HCT116 (cell line): ENCODE measurements at regions not wholly inside any gene's neighbourhood (a gene's known extent, or its start where the extent isn't known, plus 50 kb on each side); places are given as distances from the start of the nearest gene placed in this dataset.

Source experiments
- ATAC-seq: fragments of 200-7000 bp; cut with Tn5 transposase; 2 replicates; pipeline ENCODE4 v1.9.1; 2020; ENCODE audit warnings: mild to moderate bottlenecking, moderate library complexity
- BruUV-seq: library from RNA; stranded (reverse); fragments of 400-500 nt; replicated peaks from 2 replicates; lab custom pipeline; 2021; lab: Mats Ljungman, UMichigan
- CTCF ChIA-PET: fragments of 300-600 bp; sonication (Branson Sonifier 250); formaldehyde crosslinking; loops from one replicate; lab custom pipeline; 2021; ENCODE audit warnings: antibody characterized with exemption; lab: Charles Lee
- POLR2A ChIA-PET: fragments of 300-600, 350-600 bp; sonication (Branson Sonifier 250); formaldehyde crosslinking; loops from one replicate; lab custom pipeline; 2021; ENCODE audit warnings: antibody characterized with exemption; lab: Charles Lee
- RAD21 ChIA-PET, 2 experiments: fragments of 300-600 bp; sonication (Branson Sonifier 250); formaldehyde crosslinking; loops; one replicate each; lab custom pipeline; 2023; ENCODE audit warnings: low total read pairs in 2 of 2; ENCODE audit not compliant: uncharacterized antibody in 2 of 2, unreplicated experiment in 2 of 2, low non-redundant PET in 1 of 2; lab: Charles Lee
- DNase-seq: peaks from one replicate; pipeline ENCODE4 v3.0.0-alpha.2; 2010; ENCODE audit warnings: low read depth, low spot score
- H2AFZ ChIP-seq: fragments of 200-600 bp; shearing (Covaris generic), sonication (generic); 2 replicates; pipeline ENCODE4 v1.6.1; 2017; ENCODE audit warnings: low read depth, mixed run types, mixed read lengths, antibody characterized with exemption, low read length; ENCODE audit not compliant: poor library complexity, severe bottlenecking
- H3K27ac ChIP-seq: 2 replicates; pipeline ENCODE4 v1.5.1; 2012; ENCODE audit warnings: low read depth, low read length
- H3K27me3 ChIP-seq: fragments of 200-600 bp; sonication (generic); 2 replicates; pipeline ENCODE4 v1.6.1; 2016; ENCODE audit warnings: mixed run types, low read length, mixed read lengths; ENCODE audit not compliant: insufficient read depth
- H3K36me3 ChIP-seq, 2 experiments: fragments of 200-500 bp in 1 of 2; fragments of 200-600 bp in 1 of 2; sonication (Bioruptor generic) in 1 of 2; sonication (generic) in 1 of 2; 2 replicates each; pipeline versions ENCODE4 v1.5.1 to v1.6.1; 2014 to 2016; ENCODE audit warnings: low read length in 2 of 2, inconsistent platforms in 1 of 2, mixed read lengths in 1 of 2, mixed run types in 1 of 2; ENCODE audit not compliant: insufficient read depth in 2 of 2, control insufficient read depth in 1 of 2
- H3K4me1 ChIP-seq, 2 experiments: fragments of 200-600 bp in 1 of 2; sonication (generic) in 1 of 2; 2 replicates each; pipeline versions ENCODE4 v1.5.1 to v1.6.1; 2012 to 2017; ENCODE audit warnings: low read length in 2 of 2, inconsistent platforms in 1 of 2, mild to moderate bottlenecking in 1 of 2, mixed read lengths in 1 of 2, mixed run types in 1 of 2, moderate library complexity in 1 of 2; ENCODE audit not compliant: insufficient read depth in 2 of 2, control insufficient read depth in 1 of 2
- H3K4me2 ChIP-seq: fragments of 200-600 bp; sonication (generic); 2 replicates; pipeline ENCODE4 v1.6.1; 2017; ENCODE audit warnings: mixed run types, low read length, mixed read lengths
- H3K4me3 ChIP-seq, 2 experiments: fragments of 200-600 bp in 1 of 2; sonication (generic) in 1 of 2; replicated peaks in 1 of 2; 2 replicates each; pipeline ENCODE4 v1.5.1; 2011 to 2016; ENCODE audit warnings: low read length in 2 of 2, control low read depth in 1 of 2, low read depth in 1 of 2, mild to moderate bottlenecking in 1 of 2, mixed read lengths in 1 of 2, mixed run types in 1 of 2
- H3K79me2 ChIP-seq: fragments of 200-600 bp; sonication (generic); 2 replicates; pipeline ENCODE4 v1.6.1; 2017; ENCODE audit warnings: mild to moderate bottlenecking, mixed run types, low read length, moderate library complexity, mixed read lengths; ENCODE audit not compliant: insufficient read depth
- H3K9ac ChIP-seq: fragments of 200-600 bp; sonication (generic); 2 replicates; pipeline ENCODE4 v1.6.1; 2016; ENCODE audit warnings: low read length, mixed read lengths
- H3K9me2 ChIP-seq: fragments of 200-600 bp; sonication (generic), shearing (Covaris generic); 2 replicates; pipeline ENCODE4 v1.6.1; 2017; ENCODE audit warnings: mixed run types, mild to moderate bottlenecking, moderate library complexity; ENCODE audit not compliant: insufficient read depth
- H3K9me3 ChIP-seq, 2 experiments: fragments of 200-500 bp in 1 of 2; fragments of 200-600 bp in 1 of 2; sonication (Bioruptor generic) in 1 of 2; sonication (generic) in 1 of 2; 2 replicates each; pipeline ENCODE4 v1.6.1; 2014 to 2017; ENCODE audit warnings: low read length in 2 of 2, mixed read lengths in 2 of 2, inconsistent platforms in 1 of 2, low read depth in 1 of 2, mild to moderate bottlenecking in 1 of 2, mixed run types in 1 of 2, moderate library complexity in 1 of 2; ENCODE audit not compliant: control insufficient read depth in 1 of 2, insufficient read depth in 1 of 2
- H4K20me1 ChIP-seq: fragments of 200-600 bp; sonication (generic), shearing (Covaris generic); 2 replicates; pipeline ENCODE4 v1.6.1; 2017; ENCODE audit warnings: mixed run types, mild to moderate bottlenecking, moderate library complexity; ENCODE audit not compliant: insufficient read depth
- JUND ChIP-seq: IDR thresholded peaks from 2 replicates; pipeline ENCODE4 v1.6.1; 2012
- RAD21 ChIP-seq: IDR thresholded peaks from 2 replicates; pipeline ENCODE4 v1.6.1; 2012; ENCODE audit warnings: low read depth, mild to moderate bottlenecking
- REST ChIP-seq: IDR thresholded peaks from 2 replicates; pipeline ENCODE4 v1.6.1; 2012; ENCODE audit warnings: low read depth
- SRF ChIP-seq: IDR thresholded peaks from 2 replicates; pipeline ENCODE4 v1.6.1; 2012; ENCODE audit warnings: low read depth
- ZBTB33 ChIP-seq: IDR thresholded peaks from 2 replicates; pipeline ENCODE4 v1.6.1; 2011; ENCODE audit warnings: mild to moderate bottlenecking, low read length, moderate library complexity; ENCODE audit not compliant: insufficient replicate concordance; ENCODE audit errors: extremely low read depth
- ZNF274 ChIP-seq: fragments of 200-500 bp; sonication (Bioruptor generic); IDR thresholded peaks from 2 replicates; pipeline ENCODE4 v1.6.1; 2014; ENCODE audit warnings: mild to moderate bottlenecking, low read depth, low read length, inconsistent platforms
- intact Hi-C: fragments of 100-400 bp; cut with micrococcal nuclease; formaldehyde crosslinking; loops from 2 replicates; pipeline ENCODE4 v1.10.0; 2022
- TF ChIP-seq, protein P1 (sequence below), 3 experiments: fragments of 200-600 bp in 1 of 3; sonication (generic) in 1 of 3; IDR thresholded peaks in 2 of 3; conservative IDR thresholded peaks in 1 of 3; 2 replicates each; pipeline ENCODE4 v1.5.1; 2012 to 2017; ENCODE audit warnings: low read depth in 2 of 3, low read length in 2 of 3, antibody characterized with exemption in 1 of 3, borderline replicate concordance in 1 of 3, control low read depth in 1 of 3, mild to moderate bottlenecking in 1 of 3, mixed read lengths in 1 of 3, mixed run types in 1 of 3, moderate library complexity in 1 of 3; ENCODE audit not compliant: insufficient read depth in 1 of 3

DNA sequence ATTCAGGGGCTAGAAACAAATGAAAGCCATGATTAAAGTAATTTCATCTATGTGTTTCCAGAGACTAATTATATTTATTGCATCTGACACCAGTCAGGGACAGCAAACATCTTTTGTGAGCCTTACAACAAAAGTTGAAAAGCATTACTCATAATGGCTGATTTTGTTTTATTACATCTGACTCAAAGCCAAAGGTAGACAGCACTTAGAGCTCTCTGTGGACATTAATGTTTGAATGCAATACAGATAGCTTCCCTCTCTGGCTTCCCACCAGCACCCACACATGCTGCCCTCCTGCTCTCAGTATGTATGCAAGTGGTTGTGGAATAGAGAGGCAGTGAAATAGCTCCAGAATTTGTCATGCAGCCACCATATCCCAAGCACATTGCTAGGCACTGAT, 198.7 kb downstream of the SETD4 start:
- Histone ChIP-seq H3K4me2 (no peak overlapping the region), H3K4me3 (no peak overlapping the region), H3K9me3 (no peaks in the 10 kb centered on the region), H3K36me3 (no peaks in the 10 kb centered on the region), H3K79me2 (no peaks in the 10 kb centered on the region), H3K4me1 (no peaks in the 10 kb centered on the region), H3K27me3 (no peaks in the 10 kb centered on the region), H3K27ac (no peak overlapping the region), H3K9ac (no peak overlapping the region), H4K20me1 (no peaks in the 10 kb centered on the region), H3K9me2 (no peaks in the 10 kb centered on the region), H2AFZ (no peak overlapping the region)
- CTCF ChIA-PET = no interaction called here
- no peak for ATAC-seq
- no peak for TF ChIP-seq SRF
- no peak for TF ChIP-seq JUND
- TF ChIP-seq, protein P1, sequence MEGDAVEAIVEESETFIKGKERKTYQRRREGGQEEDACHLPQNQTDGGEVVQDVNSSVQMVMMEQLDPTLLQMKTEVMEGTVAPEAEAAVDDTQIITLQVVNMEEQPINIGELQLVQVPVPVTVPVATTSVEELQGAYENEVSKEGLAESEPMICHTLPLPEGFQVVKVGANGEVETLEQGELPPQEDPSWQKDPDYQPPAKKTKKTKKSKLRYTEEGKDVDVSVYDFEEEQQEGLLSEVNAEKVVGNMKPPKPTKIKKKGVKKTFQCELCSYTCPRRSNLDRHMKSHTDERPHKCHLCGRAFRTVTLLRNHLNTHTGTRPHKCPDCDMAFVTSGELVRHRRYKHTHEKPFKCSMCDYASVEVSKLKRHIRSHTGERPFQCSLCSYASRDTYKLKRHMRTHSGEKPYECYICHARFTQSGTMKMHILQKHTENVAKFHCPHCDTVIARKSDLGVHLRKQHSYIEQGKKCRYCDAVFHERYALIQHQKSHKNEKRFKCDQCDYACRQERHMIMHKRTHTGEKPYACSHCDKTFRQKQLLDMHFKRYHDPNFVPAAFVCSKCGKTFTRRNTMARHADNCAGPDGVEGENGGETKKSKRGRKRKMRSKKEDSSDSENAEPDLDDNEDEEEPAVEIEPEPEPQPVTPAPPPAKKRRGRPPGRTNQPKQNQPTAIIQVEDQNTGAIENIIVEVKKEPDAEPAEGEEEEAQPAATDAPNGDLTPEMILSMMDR (IDR thresholded peaks at IDR 0.05 in 2 of 3, conservative IDR thresholded peaks at IDR 0.05 in 1 of 3; ENCODE audit: borderline replicate concordance in 1 of 3, insufficient read depth in 1 of 3, low read depth in 2 of 3, low read length in 2 of 3) = no peak
- TF ChIP-seq ZNF274 = no peak
- POLR2A ChIA-PET = no interaction called here
- BruUV-seq = no TSS peak
- intact Hi-C loops = no loop called here
- DNase-seq = no peak
- RAD21 ChIA-PET = no interaction called here

- no peak for DNase-seq
- CTCF ChIA-PET = no interaction called here
- TF ChIP-seq RAD21 (no peak), REST (no peak), ZBTB33 (no peak)
- TF ChIP-seq, all 23 proteins: peak for 0
- no TSS peak for BruUV-seq
- H3K9ac ChIP-seq = no peak overlapping the region
- ChIA-PET POLR2A (no interaction called here), RAD21 (no interaction called here)
- H3K79me2 ChIP-seq = no peaks in the 10 kb centered on the region
- H3K4me3 ChIP-seq = no peak overlapping the region
- H3K36me3 ChIP-seq = no peaks in the 10 kb centered on the region
- no peaks in the 10 kb centered on the region for H3K9me2 ChIP-seq
- no peak overlapping the region for H3K27ac ChIP-seq
- H3K27me3 ChIP-seq = no peaks in the 10 kb centered on the region
- no peak overlapping the region for H3K4me2 ChIP-seq
- intact Hi-C loops = no loop called here
- ATAC-seq = no peak
- no peaks in the 10 kb centered on the region for H3K4me1 ChIP-seq
- no peaks in the 10 kb centered on the region for H4K20me1 ChIP-seq
- no peak overlapping the region for H2AFZ ChIP-seq
- no peaks in the 10 kb centered on the region for H3K9me3 ChIP-seq
These were observed 200.0 kb downstream of the SETD4 start for GRCh38 chr21:35860189-35860869.
